ENCODE measurements at regions not wholly inside any gene's neighbourhood (a gene's known extent, or its start where the extent isn't known, plus 50 kb on each side); places are given as distances from the start of the nearest gene placed in this dataset.

GRCh38 chr10:84935772-84936171 lies 607.4 kb downstream of the CCSER2 start:
- intact Hi-C loops (cut with micrococcal nuclease; ENCODE audit: unreplicated experiment): no loop called here
- no peak for DNase-seq (ENCODE audit: low spot score)
- ChIA-PET CTCF (no interaction called here), POLR2A (ENCODE audit: low non-redundant PET) (no interaction called here)
- BruUV-seq (replicated peaks): no TSS peak
- Histone ChIP-seq H3K4me1 (ENCODE audit: insufficient read depth, low read length, poor library complexity, severe bottlenecking) (no peaks in the 10 kb centered on the region), H3K36me3 (ENCODE audit: insufficient read depth, low read length, poor library complexity, severe bottlenecking) (no peaks in the 10 kb centered on the region), H3K27ac (ENCODE audit: low read depth, low read length, poor library complexity, severe bottlenecking) (no peak overlapping the region), H3K4me3 (ENCODE audit: low read depth, low read length, poor library complexity, severe bottlenecking) (no peak overlapping the region), H3K27me3 (replicated peaks; ENCODE audit: insufficient read depth, low read depth, low read length, poor library complexity) (peaks cover 9% of the 10 kb centered on the region), H3K9me3 (ENCODE audit: low read depth, low read length, poor library complexity, severe bottlenecking) (no peaks in the 10 kb centered on the region)
- TF ChIP-seq EZH2 (IDR thresholded peaks at IDR 0.05; ENCODE audit: borderline replicate concordance, low read depth, low read length, poor library complexity, severe bottlenecking): no peak
- TF ChIP-seq CTCF (conservative IDR thresholded peaks at IDR 0.05; ENCODE audit: low read depth, low read length): no peak

GRCh38 chr10:84938117-84938905 lies 609.9 kb downstream of the CCSER2 start:
- POLR2A ChIA-PET (ENCODE audit: low non-redundant PET): no interaction called here
- BruUV-seq (replicated peaks): no TSS peak
- no peak for TF ChIP-seq EZH2 (IDR thresholded peaks at IDR 0.05; ENCODE audit: borderline replicate concordance, low read depth, low read length, poor library complexity, severe bottlenecking)
- no peak for TF ChIP-seq CTCF (conservative IDR thresholded peaks at IDR 0.05; ENCODE audit: low read depth, low read length)

GRCh38 chr10:84943541-84943940 lies 615.2 kb downstream of the CCSER2 start:
- Histone ChIP-seq H3K9me3 (ENCODE audit: low read depth, low read length, poor library complexity, severe bottlenecking) (no peaks in the 10 kb centered on the region), H3K36me3 (ENCODE audit: insufficient read depth, low read length, poor library complexity, severe bottlenecking) (no peaks in the 10 kb centered on the region), H3K27ac (ENCODE audit: low read depth, low read length, poor library complexity, severe bottlenecking) (no peak overlapping the region), H3K4me1 (ENCODE audit: insufficient read depth, low read length, poor library complexity, severe bottlenecking) (no peaks in the 10 kb centered on the region), H3K27me3 (replicated peaks; ENCODE audit: insufficient read depth, low read depth, low read length, poor library complexity) (no peaks in the 10 kb centered on the region), H3K4me3 (ENCODE audit: low read depth, low read length, poor library complexity, severe bottlenecking) (no peak overlapping the region)
- DNase-seq (ENCODE audit: low spot score): peak; percentile 3
- no TSS peak for BruUV-seq (replicated peaks)
- TF ChIP-seq EZH2 (IDR thresholded peaks at IDR 0.05; ENCODE audit: borderline replicate concordance, low read depth, low read length, poor library complexity, severe bottlenecking): no peak
- no peak for TF ChIP-seq CTCF (conservative IDR thresholded peaks at IDR 0.05; ENCODE audit: low read depth, low read length)
- POLR2A ChIA-PET (ENCODE audit: low non-redundant PET): no interaction called here
- intact Hi-C loops (cut with micrococcal nuclease; ENCODE audit: unreplicated experiment): no loop called here
- CTCF ChIA-PET: no interaction called here

More at GRCh38 chr10:84938117-84938905, 609.9 kb downstream of the CCSER2 start:
- intact Hi-C loops (cut with micrococcal nuclease; ENCODE audit: unreplicated experiment): no loop called here
- CTCF ChIA-PET: no interaction called here
- no peak overlapping the region for H3K4me3 ChIP-seq (ENCODE audit: low read depth, low read length, poor library complexity, severe bottlenecking)
- H3K27me3 ChIP-seq (replicated peaks; ENCODE audit: insufficient read depth, low read depth, low read length, poor library complexity): no peaks in the 10 kb centered on the region
- H3K9me3 ChIP-seq (ENCODE audit: low read depth, low read length, poor library complexity, severe bottlenecking): no peaks in the 10 kb centered on the region
- H3K36me3 ChIP-seq (ENCODE audit: insufficient read depth, low read length, poor library complexity, severe bottlenecking): no peaks in the 10 kb centered on the region
- H3K4me1 ChIP-seq (ENCODE audit: insufficient read depth, low read length, poor library complexity, severe bottlenecking): no peaks in the 10 kb centered on the region
- peak; percentile 11 for DNase-seq (ENCODE audit: low spot score)
- H3K27ac ChIP-seq (ENCODE audit: low read depth, low read length, poor library complexity, severe bottlenecking): no peak overlapping the region
